ENCODE measurements at regions not wholly inside any gene's neighbourhood (a gene's known extent, or its start where the extent isn't known, plus 50 kb on each side); places are given as distances from the start of the nearest gene placed in this dataset.

DNA sequence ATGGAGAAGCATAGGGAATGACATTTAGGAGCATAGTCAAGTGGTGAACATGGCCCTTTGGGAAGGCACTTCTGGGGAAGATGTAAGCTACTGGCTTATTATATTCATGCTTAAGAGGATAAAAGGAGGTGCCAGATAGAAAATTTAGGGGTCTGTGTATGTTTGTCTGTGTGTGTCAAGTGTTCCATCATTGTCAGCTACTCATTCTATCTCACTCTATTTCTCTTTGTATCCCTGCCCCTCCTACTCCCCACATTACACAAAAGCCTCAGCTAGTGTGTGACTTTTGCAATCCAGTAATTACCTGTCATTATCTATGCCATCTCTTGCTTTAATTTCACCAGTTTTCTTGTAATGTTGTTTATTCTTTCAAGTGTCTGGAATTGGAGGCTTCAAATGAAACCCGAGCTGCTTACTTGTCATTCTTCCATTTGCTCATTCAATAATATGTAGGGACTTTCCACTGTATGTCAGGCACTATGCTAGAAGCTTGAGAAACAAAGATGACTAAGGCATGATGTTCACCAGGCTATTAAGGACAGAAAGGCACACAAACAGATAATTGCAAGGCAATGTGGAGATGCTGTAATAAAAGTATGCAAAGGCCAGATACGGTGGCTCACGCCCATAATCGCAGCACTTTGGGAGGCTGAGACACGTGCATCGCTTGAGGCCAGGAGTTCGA lies 229.8 kb upstream of the TEX13C start:
- ChIA-PET POLR2A (no interaction called here), CTCF (no interaction called here)
- no peaks in the 10 kb centered on the region for H3K27me3 Mint-ChIP-seq
- TF ChIP-seq, protein P1, sequence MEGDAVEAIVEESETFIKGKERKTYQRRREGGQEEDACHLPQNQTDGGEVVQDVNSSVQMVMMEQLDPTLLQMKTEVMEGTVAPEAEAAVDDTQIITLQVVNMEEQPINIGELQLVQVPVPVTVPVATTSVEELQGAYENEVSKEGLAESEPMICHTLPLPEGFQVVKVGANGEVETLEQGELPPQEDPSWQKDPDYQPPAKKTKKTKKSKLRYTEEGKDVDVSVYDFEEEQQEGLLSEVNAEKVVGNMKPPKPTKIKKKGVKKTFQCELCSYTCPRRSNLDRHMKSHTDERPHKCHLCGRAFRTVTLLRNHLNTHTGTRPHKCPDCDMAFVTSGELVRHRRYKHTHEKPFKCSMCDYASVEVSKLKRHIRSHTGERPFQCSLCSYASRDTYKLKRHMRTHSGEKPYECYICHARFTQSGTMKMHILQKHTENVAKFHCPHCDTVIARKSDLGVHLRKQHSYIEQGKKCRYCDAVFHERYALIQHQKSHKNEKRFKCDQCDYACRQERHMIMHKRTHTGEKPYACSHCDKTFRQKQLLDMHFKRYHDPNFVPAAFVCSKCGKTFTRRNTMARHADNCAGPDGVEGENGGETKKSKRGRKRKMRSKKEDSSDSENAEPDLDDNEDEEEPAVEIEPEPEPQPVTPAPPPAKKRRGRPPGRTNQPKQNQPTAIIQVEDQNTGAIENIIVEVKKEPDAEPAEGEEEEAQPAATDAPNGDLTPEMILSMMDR (IDR thresholded peaks at IDR 0.05) = no peak
- ATAC-seq (no peak), DNase-seq (no peak)
- H3K4me1 Mint-ChIP-seq (ENCODE audit: low read depth) = no peaks in the 10 kb centered on the region
- H3K27ac Mint-ChIP-seq = no peak overlapping the region
- H3K4me3 Mint-ChIP-seq = no peak overlapping the region
- intact Hi-C loops (cut with micrococcal nuclease) = no loop called here
- no peaks in the 10 kb centered on the region for H3K36me3 Mint-ChIP-seq (ENCODE audit: low read depth)
- no peaks in the 10 kb centered on the region for H3K9me3 Mint-ChIP-seq

- H3K4me3 Mint-ChIP-seq = no peak overlapping the region
- ChIA-PET CTCF (no interaction called here), POLR2A (no interaction called here)
- no peaks in the 10 kb centered on the region for H3K36me3 Mint-ChIP-seq (ENCODE audit: low read depth)
- ATAC-seq (no peak), DNase-seq (no peak)
- intact Hi-C loops (cut with micrococcal nuclease) = no loop called here
- no peak overlapping the region for H3K27ac Mint-ChIP-seq
- TF ChIP-seq, protein P1 (IDR thresholded peaks at IDR 0.05) = no peak
- H3K27me3 Mint-ChIP-seq = no peaks in the 10 kb centered on the region
- no peaks in the 10 kb centered on the region for H3K4me1 Mint-ChIP-seq (ENCODE audit: low read depth)
- no peaks in the 10 kb centered on the region for H3K9me3 Mint-ChIP-seq
Observed at GRCh38 chrX:125093852-125094251, 225.8 kb upstream of the TEX13C start.

DNA sequence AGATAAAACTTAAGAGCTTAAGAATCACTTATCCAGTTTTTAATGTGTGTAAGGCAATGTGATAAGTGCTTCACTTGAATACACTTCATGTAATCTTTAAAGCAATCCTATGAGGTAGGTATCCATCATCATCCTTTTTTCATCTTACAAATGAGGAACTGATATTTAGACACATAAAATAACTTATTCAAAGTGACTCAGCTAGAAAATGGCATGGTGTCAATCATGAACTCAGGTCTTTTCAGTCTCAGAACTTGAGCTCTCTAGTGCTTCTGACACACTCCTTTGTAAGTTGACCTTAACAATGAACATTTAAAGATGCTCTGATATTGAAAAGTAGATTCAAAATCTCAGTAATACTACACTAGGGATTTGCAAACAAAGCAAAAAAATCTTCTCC lies 224.8 kb upstream of the TEX13C start:
- TF ChIP-seq, protein P1 (IDR thresholded peaks at IDR 0.05) = no peak
- no peak for ATAC-seq
- intact Hi-C loops (cut with micrococcal nuclease) = no loop called here
- no peak for DNase-seq
- no peaks in the 10 kb centered on the region for H3K36me3 Mint-ChIP-seq (ENCODE audit: low read depth)
- H3K4me1 Mint-ChIP-seq (ENCODE audit: low read depth) = no peaks in the 10 kb centered on the region
- CTCF ChIA-PET = no interaction called here
- no peak overlapping the region for H3K4me3 Mint-ChIP-seq
- H3K27ac Mint-ChIP-seq = no peak overlapping the region
- POLR2A ChIA-PET = no interaction called here
- no peaks in the 10 kb centered on the region for H3K9me3 Mint-ChIP-seq
- no peaks in the 10 kb centered on the region for H3K27me3 Mint-ChIP-seq

DNA sequence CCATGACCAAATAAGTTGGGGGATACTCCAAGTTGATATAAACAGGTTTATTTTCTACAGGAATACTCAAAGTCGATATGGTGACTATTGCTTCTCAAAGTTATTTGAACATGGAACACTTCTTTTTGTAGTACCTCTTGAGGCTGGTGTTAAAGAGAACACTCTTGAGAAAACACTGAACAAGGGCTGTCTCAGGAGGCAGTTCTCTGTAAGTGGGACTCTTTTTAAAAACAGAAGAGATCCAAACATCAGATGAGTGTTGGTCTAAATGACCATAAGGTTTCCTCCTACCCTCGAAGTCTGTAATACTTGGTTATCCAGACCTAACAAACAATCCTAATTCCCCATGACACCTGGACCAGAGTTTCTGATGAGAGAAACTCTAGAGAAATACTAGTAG lies 223.2 kb upstream of the TEX13C start:
- H3K27me3 Mint-ChIP-seq = no peaks in the 10 kb centered on the region
- no peak overlapping the region for H3K27ac Mint-ChIP-seq
- H3K9me3 Mint-ChIP-seq = no peaks in the 10 kb centered on the region
- TF ChIP-seq, protein P1 (IDR thresholded peaks at IDR 0.05) = no peak
- no peak for ATAC-seq
- H3K4me3 Mint-ChIP-seq = no peak overlapping the region
- no peaks in the 10 kb centered on the region for H3K36me3 Mint-ChIP-seq (ENCODE audit: low read depth)
- no peak for DNase-seq
- ChIA-PET CTCF (no interaction called here), POLR2A (no interaction called here)
- H3K4me1 Mint-ChIP-seq (ENCODE audit: low read depth) = no peaks in the 10 kb centered on the region
- intact Hi-C loops (cut with micrococcal nuclease) = no loop called here

DNA sequence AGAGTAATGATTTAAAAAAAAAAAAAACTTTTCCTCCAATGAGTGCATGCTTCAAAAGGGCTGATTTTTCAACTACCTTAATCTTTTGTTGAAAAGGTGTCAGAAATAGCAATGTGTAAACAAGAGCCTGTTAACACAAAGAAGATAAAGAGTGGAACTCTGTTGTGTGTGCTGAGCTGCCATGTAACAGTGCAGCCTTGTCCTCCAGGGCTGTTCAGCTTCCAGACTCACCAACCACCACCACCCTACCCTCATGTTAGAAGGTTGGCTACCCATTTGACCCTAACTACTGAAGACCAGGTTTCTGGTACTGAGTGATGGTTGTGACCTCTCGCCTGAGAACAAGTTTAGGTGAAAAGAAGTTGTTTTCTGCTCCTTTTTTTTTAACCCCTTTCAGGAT lies 222.8 kb upstream of the TEX13C start:
- H3K27ac Mint-ChIP-seq = no peak overlapping the region
- no peaks in the 10 kb centered on the region for H3K36me3 Mint-ChIP-seq (ENCODE audit: low read depth)
- POLR2A ChIA-PET = no interaction called here
- H3K27me3 Mint-ChIP-seq = no peaks in the 10 kb centered on the region
- H3K9me3 Mint-ChIP-seq = no peaks in the 10 kb centered on the region
- TF ChIP-seq, protein P1 (IDR thresholded peaks at IDR 0.05) = no peak
- ATAC-seq (no peak), DNase-seq (no peak)
- intact Hi-C loops (cut with micrococcal nuclease) = no loop called here
- no peaks in the 10 kb centered on the region for H3K4me1 Mint-ChIP-seq (ENCODE audit: low read depth)
- CTCF ChIA-PET = no interaction called here
- no peak overlapping the region for H3K4me3 Mint-ChIP-seq
